ELR (cell line): ENCODE measurements at regions not wholly inside any gene's neighbourhood (a gene's known extent, or its start where the extent isn't known, plus 50 kb on each side); places are given as distances from the start of the nearest gene placed in this dataset.

Experiments
- DNase-seq: peaks from one replicate; pipeline ENCODE4 v3.0.0-alpha.2; 2015; ENCODE audit warnings: low read depth

DNA sequence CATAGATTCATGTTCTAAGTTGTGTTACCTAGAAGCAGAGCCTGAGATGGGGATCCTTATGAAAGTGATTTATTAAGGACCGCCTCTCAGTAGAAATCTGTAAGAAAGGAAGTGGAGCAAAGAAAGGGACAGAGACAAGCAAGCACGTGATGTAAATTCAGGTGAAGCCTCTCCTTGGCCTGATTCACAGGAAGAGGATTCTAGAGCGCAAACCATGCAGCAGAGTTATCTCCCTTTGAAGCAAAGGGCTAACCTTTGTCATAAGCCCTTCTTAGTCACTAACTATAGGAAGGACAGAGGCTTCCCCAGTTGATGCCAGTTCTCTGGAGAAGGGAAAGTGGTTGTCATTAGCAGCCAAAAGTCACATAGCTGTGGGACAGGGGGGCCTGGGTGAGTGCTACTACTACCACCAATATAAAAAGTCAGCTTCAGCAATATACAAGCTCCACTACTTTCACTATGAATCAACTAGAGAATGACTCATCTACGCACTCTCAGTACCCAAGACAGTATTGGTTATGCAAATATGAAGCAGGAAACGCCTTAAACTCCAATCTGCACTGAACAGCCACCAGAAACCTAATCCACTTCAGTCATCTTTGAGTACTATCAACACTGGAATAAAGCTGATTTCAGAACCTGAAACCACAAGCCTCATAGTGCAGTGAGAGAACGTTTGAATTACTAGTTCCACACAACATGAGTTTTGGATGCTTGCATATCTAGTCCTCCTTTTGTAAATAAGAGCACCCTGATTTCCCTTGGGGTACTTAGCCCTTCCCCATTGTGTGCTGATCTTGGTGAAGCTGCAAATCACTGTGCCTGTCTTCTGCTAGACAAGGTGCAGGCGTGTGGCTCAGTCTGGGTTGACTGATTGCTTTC lies 162.7 kb downstream of the ZNF608 start:
- peak; percentile 79 for DNase-seq

DNA sequence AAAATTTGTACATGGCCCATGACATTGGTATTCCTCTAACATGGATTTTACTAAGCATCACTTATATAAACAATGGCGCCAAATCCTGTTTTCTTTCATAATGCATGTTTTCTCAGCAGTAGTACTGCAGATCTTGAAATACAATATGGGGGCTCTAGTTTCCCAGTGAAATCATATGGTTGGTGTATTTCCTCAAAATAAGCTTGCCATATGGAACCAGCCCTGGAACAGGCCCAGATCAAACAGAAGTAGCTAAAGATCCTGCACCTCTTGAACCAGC lies 163.9 kb downstream of the ZNF608 start:
- no peak for DNase-seq

DNA sequence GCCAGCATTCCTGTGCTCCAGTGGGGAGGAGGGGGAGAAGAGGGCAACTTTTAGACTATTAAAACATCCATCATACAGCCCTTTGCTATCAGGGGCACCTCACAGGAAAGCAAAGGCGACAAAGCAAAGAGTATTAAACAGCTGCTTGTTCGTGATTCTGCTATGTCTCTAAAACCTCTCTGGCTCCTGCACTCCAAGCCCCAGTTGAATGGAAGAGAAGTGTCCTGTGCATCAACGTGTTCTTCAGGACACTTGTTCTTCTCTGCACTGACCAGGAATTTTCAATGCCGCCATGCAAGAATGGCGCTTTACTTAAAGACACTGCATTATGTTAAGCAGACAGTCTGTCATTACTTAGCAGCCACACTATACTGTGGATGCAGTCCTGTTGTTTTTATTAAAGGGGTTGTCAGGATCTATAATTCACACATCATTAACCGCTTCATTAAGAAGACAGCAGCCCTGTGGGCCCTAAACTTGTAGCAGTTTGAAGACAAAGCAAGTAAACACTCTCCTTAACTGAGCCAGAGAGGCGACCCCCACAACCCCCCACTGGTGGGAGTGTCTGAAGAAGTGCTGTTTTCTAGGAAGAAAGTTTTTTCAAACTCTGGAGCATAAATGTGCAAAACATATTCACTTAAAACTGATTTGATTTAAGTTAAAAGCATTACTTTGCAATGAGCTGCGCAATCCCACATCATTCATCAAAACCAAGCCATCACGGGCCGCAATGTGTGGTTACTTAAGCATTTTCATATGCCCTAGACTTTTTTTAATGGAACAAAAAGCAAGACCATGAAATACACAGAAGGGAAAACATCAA lies 164.5 kb downstream of the ZNF608 start:
- DNase-seq = no peak

DNA sequence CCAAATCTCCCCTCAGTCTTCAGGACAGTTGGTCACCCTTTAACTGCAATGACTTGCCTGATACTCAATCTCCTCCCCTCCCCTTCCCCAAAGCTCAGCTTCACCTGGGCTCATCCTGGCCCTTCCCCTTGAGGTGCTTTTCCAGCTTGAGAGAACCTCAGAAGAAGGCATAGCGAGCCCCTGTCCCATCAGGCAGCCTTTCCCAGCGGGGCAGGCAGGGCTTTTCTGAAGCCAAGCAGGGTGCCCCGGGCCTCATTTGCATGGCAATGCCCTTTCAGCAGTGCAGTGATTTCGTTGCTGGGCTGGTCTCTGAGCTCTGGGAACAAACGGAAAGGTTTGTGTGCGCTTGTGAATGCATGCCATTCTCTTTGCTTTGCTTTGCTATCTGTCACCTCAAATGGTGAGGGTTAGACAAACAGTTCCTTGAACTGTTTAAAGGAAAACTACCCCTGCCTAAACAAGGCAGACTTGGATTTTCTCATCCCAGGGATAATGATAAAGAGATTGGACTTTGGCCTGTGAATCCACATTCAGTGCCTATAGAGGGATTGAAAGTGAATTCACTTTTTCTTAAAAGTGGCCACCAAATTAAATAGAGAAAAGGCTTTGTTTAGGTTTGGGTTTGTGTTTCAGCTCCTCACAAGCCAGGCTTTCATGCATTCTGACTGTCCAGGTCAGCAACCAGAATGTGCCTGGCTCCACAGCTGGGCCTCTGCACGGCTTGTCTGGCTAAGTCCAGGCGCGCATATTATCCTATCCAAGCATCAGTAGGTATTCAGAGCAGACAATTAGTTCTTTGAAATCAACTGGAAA lies 165.3 kb downstream of the ZNF608 start:
- DNase-seq = no peak

DNA sequence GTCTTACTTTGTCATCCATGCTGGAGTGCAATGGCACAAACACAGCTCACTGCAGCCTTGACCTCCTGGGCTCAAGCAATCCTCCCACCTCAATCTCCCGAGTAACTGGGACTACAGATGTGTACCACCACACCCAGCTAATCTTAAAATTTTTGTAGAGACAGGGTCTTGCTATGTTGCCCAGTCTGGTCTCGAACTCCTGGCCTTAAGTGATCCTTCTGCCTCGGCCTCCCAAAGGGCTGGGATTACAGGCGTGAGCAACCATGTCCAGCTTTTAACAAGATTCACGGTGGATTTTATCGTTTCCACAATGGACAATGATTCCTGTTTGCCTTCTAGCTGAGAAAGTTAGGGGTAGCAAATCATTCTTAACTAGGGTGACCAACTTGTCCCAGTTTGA lies 165.9 kb downstream of the ZNF608 start:
- no peak for DNase-seq

DNA sequence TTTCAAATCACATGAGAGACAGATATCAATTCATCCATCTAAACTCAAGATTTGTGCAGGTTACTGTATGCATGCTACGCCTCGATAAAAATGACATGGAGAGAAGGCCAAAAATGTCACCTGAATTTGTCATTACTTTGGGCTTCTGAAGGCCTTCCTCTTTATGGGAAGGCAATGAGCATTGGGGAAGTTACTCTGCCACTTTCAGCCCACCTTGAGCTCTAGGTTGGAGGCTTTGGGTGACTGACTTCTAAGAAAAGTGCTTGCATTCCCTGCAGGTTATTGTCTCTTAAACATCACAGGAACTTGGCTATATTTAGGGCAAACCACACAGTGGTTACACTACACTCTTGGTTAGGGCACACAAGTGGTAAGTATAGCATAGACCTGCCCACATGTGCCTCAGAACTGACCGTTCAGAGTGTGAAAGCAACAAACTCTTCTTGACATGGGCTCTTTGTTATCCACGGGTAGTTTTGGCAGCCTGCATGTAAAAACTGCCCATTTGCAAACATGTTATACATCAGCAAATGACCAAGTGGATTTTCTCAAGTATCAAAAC lies 169.5 kb downstream of the ZNF608 start:
- no peak for DNase-seq

DNA sequence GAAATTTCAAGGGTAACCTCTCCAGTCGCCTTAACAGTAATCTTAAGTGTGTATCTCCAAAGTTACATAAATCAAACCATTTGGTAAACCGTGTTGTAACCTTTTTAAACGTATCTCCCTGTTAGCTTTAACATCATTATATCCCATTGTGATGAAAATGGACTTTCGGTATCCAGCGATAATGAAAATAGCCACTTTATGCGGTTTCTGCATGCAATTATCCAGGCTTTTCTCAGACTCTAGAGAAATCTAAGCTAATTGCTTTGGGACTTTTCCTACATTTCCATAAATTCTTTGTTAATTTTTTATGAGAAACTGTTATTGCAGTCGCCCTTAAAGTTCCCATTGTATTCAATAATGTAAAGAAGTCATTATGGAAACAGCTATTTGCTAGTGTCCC lies 170.7 kb downstream of the ZNF608 start:
- no peak for DNase-seq

DNA sequence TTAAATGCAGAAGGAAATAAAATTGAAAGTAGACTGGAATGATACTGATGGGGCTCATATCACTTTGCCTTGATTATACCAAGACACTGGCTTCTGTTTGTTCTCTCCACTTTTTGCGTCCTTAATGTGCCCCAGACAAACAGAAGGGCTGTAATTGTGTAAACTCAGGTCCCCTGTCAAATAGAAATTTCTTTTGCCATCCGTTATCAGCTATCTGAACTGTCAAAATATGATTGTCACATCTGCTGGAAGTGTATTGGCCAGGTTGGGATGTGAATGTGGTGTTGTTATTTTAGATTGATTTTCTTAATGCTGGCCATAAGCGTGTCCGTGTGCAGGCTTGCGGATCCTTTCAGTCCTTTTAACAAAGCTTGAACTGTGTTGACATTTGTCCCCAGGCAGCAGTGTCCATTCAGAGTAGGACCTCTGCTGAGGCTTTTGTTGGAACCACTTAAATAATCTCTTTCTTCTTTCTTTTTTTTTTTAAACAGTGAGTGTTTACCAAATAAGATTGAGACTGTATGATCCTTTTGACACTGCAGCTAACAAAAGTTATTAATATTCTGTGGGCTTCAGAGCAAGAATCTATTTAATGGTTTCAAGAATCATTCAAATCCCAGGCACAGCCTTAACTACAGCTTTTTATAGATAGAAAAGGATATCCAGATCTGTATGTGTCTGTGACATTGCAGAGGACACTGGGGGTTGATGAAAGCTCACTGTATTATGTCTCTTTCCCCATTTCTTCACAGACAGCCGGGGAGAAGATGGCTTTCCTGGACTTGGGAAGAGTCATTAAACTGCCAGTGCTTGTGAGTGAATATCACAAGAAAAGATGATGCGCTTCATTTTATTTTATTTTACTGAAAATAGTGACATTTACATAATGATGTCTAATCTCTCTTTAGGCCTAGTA lies 171.7 kb downstream of the ZNF608 start:
- DNase-seq = no peak

DNA sequence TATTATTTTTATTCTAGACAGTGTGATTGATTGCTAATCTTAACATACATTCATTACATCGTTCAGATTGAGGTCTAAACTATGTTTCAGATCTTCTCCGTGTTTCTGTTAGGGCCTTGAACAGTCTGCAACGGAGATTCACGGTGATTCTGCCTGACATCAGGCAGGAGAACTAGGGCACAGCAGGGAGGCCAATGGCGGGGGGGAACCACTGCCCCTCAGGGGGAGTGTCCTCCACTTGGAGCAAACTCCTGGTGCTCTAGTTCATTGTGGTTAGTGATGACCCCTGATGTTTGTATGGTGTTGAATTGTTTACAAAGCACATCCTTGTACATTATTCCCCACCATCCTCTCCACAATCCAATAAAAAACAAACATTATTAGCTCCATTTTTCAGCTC lies 173.5 kb downstream of the ZNF608 start:
- DNase-seq = no peak

DNA sequence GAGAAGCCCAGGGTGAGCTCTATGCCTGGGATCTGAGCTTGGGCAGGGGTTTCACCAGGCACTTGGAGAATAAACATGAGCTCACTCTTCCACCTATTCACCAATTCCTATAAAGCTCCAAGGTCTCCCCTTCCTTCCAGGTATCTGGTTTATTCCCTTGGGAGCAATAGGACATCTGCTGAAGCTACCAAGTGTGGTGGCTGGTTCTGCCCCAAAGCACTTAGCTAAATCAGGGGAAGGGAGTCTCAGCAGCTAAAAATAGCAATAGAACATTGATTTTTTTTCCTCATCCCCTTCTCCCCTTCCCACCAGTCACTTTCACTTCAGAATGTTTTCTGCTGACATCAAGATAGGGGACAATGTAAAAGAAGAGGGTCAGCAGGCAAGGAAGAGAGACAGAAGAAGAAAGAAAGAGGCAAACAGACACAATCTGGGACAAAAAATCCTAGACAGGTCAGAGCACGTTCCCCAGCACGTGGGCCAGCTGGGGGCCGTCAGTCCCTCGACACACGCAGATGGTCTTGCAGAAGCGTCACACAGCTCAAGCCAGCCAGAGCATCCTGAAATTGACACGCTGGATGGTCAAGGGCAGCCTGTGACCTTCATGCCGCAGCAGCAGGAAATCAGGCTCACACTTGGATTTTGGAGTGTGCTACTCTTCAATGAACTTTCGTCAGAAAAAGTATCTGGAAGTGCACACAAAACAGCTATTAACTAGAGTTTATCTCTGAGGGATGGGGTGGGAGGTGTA lies 176.0 kb downstream of the ZNF608 start:
- no peak for DNase-seq

DNA sequence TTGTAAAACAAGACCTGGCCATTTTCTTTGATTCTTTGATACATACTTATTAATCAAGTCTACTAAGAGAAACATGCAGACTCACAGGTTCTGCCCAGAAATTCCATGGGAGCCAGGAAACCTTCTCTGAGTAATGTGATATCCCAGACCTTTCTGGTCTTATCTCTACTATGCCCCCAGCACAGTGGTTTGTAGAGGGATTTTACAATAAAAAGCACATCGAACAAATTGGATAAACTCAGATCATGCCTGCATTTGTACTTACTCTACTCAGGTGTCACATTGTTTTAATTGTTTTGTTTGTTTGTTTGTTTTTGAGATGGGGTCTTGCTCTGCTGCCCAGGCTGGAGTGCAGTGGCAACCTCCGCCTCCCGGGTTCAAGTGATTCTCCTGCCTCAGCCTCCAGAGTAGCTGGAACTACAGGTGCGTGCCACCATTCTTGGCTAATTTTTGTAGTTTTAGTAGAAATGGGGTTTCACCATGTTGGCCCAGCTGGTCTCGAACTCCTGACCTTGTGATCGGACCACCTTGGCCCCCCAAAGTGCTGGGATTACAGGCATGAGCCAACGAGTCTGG lies 179.5 kb downstream of the ZNF608 start:
- no peak for DNase-seq

DNA sequence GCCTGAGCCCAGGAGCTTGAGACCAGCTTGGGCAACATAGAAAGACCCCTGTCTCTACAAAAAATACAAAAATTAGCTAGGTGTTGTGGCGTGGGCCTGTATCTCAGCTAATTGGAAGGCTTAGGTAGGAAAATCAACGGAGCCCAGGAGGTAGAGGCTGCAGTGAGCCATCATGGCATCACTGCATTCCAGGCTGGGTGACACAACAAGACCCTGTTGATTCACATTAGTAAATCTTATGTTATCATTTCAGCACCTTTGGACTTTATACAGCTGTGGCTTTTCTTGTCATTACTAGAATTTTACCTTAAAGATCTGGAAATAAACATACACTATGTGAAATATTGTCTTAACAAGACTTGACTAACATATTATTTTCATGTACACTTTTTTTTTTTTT lies 185.0 kb downstream of the ZNF608 start:
- DNase-seq = peak; percentile 20

DNA sequence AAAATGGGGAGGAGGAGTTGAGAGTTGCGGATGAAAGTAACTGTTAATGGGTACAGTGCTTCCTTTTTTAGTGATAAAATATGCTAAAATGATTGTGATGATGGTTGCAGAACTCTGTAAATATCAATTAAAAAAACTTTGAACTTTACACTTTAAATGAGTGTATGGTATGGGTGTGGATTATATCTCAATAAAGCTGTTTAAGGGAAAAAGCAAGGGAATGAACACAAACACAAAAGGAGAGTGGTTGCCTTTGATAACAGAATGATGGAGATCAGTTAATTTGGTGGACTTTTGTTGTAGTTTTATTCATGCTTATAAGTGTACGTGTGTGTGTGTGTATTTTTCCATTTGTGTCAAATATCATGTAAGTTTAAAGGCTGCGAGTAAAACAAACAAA lies 186.1 kb downstream of the ZNF608 start:
- no peak for DNase-seq

DNA sequence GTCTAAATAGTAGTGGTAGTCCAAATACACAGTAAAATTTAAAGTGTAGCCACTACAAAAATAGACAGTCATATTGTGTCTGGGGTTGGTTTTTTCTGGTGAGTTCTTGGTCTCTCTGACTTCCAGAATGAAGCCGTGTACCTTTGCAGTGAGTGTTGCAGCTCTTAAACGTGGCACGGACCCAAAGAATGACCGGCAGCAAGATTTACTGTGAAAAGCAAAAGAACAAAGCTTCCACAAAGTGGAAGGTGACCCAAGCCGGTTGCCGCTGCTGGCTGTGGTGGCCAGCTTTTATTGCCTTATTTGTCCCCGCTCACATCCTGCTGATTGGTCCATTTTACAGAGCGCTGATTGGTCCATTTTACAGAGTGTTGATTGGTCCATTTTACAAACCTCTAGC lies 188.7 kb downstream of the ZNF608 start:
- no peak for DNase-seq

DNA sequence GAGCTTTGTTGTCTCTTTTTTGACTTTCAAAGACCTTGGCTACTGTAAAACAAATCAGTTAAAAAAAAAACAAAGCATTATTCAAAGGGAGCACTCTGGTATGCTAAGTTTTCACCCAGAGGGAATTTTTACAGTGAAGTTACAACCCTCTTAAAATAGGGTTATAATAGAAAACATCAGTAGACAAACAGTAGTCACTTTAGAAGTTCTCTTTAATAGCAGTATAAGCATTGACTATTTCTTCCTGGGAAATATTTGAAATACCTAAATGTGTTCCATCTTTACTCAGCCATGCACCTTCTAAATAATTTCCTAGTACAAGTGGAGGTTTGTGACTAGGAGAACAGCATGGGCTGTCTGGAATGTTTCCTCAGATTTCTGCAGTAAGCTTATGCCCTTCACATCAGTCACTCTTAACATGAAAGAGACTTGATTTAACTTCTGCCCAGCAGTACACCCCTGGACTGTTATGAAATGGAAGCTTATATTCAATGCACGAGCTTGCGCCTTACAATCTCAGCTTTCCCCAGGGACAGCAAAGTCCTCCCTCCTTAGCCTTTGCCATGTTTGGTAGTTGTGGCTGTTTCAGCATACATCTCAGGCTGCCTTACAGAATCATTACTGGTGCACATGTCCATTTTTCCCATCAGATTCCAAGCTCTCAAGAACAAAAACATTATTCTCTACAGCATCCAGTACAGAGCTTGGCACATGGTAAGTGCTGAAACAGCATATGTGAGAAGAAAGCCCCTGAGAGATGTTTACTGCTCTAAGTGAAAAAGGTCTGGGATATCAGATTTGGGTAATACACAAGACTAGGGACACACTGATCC lies 191.5 kb downstream of the ZNF608 start:
- DNase-seq = no peak

DNA sequence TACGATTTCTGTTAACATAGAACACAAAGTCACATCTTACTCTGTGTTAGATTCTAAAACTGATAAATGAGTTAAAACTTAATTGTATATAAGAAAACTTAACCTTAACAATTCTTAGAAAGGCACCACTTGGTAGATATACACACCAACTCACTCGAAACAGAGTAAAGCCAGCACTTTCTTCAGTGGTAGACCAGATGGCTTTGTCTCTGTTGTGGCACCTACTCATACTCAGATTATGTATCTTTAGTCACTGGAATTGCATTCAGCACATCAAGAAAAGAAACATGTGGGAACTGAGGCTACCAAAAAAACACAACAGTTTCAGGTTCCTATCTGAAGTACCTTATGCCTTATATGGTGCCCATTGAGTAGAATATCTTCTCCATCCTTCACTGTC lies 192.5 kb downstream of the ZNF608 start:
- no peak for DNase-seq

DNA sequence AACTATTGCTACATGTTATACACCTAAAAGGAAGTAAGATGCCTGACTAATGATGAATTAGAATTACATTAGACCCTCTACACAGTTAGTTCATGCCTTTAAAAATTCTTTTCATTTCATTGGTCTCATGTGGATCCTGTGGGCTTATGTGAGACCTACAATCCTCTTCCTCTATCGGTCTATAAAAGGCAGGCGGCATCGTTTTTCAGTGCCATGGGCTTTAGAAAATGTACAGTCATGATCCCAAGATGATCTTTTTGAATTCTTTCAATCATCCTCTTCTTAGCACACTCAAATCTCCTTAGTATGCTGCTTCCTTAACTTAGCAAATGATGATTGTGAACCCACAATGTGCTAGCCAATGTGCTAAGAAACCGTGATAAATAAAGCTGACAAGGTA lies 193.9 kb downstream of the ZNF608 start:
- DNase-seq = no peak

DNA sequence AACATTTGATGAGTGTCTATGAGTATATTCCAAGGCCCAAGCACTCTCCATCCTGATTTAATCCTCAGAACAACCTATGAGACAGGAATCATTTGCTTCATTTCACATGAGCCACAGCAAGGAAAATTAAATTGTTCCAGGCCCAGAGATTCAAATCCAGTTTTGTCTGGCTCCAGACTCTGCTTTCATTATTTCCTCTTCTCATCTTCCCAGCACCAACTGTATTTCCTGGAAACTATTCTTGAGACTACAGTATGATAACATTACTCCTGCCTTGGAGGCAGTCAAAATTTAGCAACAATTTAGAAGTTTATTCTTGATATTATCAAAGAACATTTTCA lies 194.5 kb downstream of the ZNF608 start:
- DNase-seq = no peak

DNA sequence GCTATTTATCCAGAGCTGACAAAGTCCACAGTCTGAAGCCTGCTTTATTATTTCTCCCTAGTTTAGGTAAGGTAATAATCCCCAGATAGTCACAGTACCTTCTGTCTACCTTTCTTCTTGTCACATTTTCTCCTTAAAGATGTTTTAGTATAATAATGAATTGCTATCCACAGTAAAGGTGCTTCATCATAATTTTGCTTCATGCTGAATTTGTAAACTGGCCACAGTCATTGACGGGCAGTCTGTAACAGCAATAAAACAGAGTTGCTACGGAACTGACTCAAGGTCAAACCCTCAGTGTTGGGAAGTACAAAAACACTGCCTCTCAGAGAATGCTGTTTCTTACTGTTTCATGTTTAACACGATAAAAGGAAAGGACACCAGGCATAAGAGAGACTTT lies 195.7 kb downstream of the ZNF608 start:
- DNase-seq = no peak
